GM19043 (cell line): ENCODE measurements at regions not wholly inside any gene's neighbourhood (a gene's known extent, or its start where the extent isn't known, plus 50 kb on each side); places are given as distances from the start of the nearest gene placed in this dataset.
"Not testable (repeated sequence)": the region's sequence is repeated elsewhere in the genome, so short reads cannot be mapped to it uniquely, and the experiment has no call there.

Experiments used
- ATAC-seq: cut with Tn5 transposase; IDR thresholded peaks from one replicate; pipeline ENCODE4 v1.9.1; 2021; ENCODE audit warnings: low read depth; ENCODE audit not compliant: unreplicated experiment

- no peak for ATAC-seq
Observed at GRCh38 chr9:86997156-86997555, 49.9 kb upstream of the GAS1 start.

GRCh38 chr9:86997951-86998350 lies 50.6 kb upstream of the GAS1 start:
- no peak for ATAC-seq

- no peak for ATAC-seq
Observed at GRCh38 chr9:87002517-87002916, 55.2 kb upstream of the GAS1 start.

- ATAC-seq = no peak
Observed at GRCh38 chr9:87004016-87004415, 56.7 kb upstream of the GAS1 start.

GRCh38 chr9:87006956-87007355 lies 59.6 kb upstream of the GAS1 start:
- ATAC-seq = no peak

GRCh38 chr9:87007711-87008366 lies 60.5 kb upstream of the GAS1 start:
- ATAC-seq = no peak

- no peak for ATAC-seq
Observed at GRCh38 chr9:87008667-87009066, 61.4 kb upstream of the GAS1 start.

- no peak for ATAC-seq
Observed at GRCh38 chr9:87010626-87011025, 63.3 kb upstream of the GAS1 start.

- ATAC-seq = no peak
Observed at GRCh38 chr9:87011551-87011950, 64.2 kb upstream of the GAS1 start.

- no peak for ATAC-seq
Observed at GRCh38 chr9:87013490-87013889, 66.2 kb upstream of the GAS1 start.

- ATAC-seq = no peak
Observed at GRCh38 chr9:87014436-87014835, 67.1 kb upstream of the GAS1 start.

- no peak for ATAC-seq
Observed at GRCh38 chr9:87016681-87017080, 69.4 kb upstream of the GAS1 start.

GRCh38 chr9:87020169-87020950 lies 73.1 kb upstream of the GAS1 start:
- ATAC-seq = no peak

- ATAC-seq = no peak
Observed at GRCh38 chr9:87022178-87022577, 74.9 kb upstream of the GAS1 start.

GRCh38 chr9:87026204-87026603 lies 78.9 kb upstream of the GAS1 start:
- ATAC-seq = no peak

GRCh38 chr9:87028836-87029235 lies 81.5 kb upstream of the GAS1 start:
- ATAC-seq = not testable (repeated sequence)

GRCh38 chr9:87029905-87030304 lies 82.6 kb upstream of the GAS1 start:
- ATAC-seq = no peak

- ATAC-seq = no peak
Observed at GRCh38 chr9:87034841-87035240, 87.5 kb upstream of the GAS1 start.

- no peak for ATAC-seq
Observed at GRCh38 chr9:87035879-87036278, 88.6 kb upstream of the GAS1 start.

GRCh38 chr9:87036506-87036905 lies 89.2 kb upstream of the GAS1 start:
- ATAC-seq = no peak

GRCh38 chr9:87039809-87040392 lies 92.6 kb upstream of the GAS1 start:
- ATAC-seq = no peak
